Anterior cingulate cortex (tissue), 58 donors: ENCODE measurements at regions not wholly inside any gene's neighbourhood (a gene's known extent, or its start where the extent isn't known, plus 50 kb on each side); places are given as distances from the start of the nearest gene placed in this dataset.
"Not testable (repeated sequence)": the region's sequence is repeated elsewhere in the genome, so short reads cannot be mapped to it uniquely, and the experiment has no call there.

ENCODE experiments used
- DNase-seq, 58 donors: peaks; one replicate each; lab custom pipeline; 2025; lab: John Stamatoyannopoulos, UW

GRCh38 chr4:127491571-127491970, 141.2 kb upstream of the INTU start:
- no peak for DNase-seq

DNA sequence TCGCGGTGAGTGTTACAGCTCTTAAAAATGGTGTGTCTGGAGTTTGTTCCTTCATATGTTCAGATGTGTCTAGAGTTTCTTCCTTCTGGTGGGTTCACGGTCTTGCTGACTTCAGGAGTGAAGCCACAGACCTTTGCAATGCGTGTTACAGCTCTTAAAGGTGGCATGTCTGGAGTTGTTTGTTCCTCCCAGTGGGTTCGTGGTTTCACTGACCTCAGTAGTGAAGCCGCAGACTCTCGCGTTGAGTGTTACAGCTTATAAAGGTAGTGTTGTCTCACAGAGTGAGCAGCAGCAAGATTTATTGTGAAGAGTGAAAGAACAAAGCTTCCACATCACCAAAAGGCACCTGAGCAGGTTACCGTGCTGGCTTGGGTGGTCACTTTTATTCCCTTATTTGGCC, 135.9 kb upstream of the INTU start:
- DNase-seq = not testable (repeated sequence)

GRCh38 chr4:127498366-127498765, 134.4 kb upstream of the INTU start:
- no peak for DNase-seq

GRCh38 chr4:127500242-127500641, 132.5 kb upstream of the INTU start:
- DNase-seq = no peak

GRCh38 chr4:127501103-127501502, 131.7 kb upstream of the INTU start:
- no peak for DNase-seq

GRCh38 chr4:127503111-127503510, 129.6 kb upstream of the INTU start:
- DNase-seq = no peak

- peak in 1 of 58 donors; percentile 0 for DNase-seq
Measured at GRCh38 chr4:127505203-127505602, 127.6 kb upstream of the INTU start.

- DNase-seq = no peak
Measured at GRCh38 chr4:127506283-127506682, 126.5 kb upstream of the INTU start.

- no peak for DNase-seq
Measured at GRCh38 chr4:127509155-127509554, 123.6 kb upstream of the INTU start.

- DNase-seq = not testable (repeated sequence)
Measured at GRCh38 chr4:127512672-127513071, 120.1 kb upstream of the INTU start.

- DNase-seq = not testable (repeated sequence)
Measured at GRCh38 chr4:127515259-127515658, 117.5 kb upstream of the INTU start.

DNA sequence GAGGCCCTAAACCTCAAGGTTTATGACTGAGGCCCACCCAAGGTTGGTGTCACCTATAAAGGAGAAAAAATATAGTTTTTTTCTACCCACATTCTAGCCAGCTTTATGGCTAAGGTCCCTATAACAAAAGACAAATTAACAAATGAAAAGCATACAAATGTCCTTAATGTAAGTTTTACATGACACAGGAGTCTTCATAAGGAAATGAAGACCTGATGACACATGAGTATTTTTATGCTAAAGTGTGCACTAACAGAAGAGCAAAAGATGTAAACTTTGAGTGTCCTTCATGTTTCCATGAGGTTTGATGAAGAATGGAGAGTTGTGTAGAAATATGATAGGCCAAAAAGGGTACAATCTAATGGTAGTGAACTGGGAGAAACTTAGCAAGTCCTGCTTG, 114.7 kb upstream of the INTU start:
- no peak for DNase-seq

GRCh38 chr4:127521463-127521862, 111.3 kb upstream of the INTU start:
- no peak for DNase-seq

- no peak for DNase-seq
Measured at GRCh38 chr4:127523369-127523768, 109.4 kb upstream of the INTU start.

DNA sequence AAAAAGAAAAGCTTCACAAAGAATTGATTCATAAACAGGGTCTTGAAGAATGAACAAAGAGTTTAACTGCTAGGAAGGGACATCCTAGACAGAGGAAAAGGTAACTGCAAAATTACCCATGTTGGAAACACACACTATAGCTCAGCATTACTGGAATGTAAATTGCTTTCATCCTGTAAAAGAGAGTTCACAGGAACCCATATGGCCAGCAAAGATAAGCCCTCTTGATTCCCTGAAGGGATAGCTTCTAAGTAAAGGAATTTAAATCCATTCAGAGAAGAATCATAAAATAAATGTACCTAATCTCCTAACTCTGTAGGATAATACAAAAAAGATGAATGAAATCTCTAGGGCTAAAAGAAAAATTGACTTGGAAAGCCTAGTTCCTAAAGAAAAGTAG, 107.1 kb upstream of the INTU start:
- no peak for DNase-seq

DNA sequence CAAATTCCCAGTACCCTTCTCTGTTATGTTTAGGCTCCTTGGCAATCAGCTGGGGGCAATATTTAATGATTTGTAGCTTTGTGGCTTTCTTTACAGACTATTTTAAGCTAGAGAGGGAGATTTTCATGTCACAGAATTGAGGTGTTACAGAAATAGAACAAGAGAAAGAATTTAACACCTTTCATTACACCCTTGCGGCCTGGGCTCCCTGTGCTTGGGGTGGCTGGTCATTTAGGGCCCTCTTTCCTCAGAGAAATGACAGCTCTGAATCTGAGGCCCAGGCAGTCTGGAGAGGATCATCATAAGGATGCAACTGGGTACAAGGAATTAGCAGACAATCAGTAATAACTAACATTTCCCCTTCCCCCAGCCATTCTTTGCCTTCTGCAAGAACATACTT, 104.5 kb upstream of the INTU start:
- no peak for DNase-seq

GRCh38 chr4:127529879-127530278, 102.9 kb upstream of the INTU start:
- DNase-seq = not testable (repeated sequence)

DNA sequence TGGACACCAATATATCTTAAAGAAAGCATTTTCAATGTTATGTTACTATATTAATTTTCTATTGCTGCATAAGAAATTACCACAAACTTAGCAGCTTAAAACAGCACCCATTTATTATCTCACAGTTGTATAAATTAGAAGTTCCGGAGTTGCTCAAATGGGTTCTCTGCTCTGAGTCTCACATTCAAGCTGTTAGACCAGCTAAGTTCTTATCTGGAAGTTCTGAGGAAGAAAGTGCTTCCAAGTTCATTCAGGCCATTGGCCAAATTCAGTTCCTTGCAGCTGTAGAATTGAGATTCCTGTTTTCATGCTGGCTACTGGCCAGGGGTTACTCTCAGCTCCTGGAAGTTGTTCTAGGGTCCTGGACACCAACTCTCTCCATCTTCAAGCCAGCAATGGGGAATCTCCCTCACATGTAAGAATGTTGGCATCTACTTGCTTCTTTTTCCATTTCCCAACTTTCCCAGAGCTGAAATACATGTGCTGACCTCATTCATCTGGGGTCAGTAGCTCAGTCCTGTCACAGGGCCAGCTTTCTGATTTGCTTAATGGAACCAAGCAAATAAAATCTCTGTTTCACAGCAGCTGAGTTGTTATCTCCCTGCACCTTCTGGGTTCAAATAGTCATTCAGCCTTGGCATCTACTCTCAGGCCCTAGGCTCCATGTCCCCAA, 99.6 kb upstream of the INTU start:
- DNase-seq = no peak

- DNase-seq = no peak
Measured at GRCh38 chr4:127534041-127534825, 98.5 kb upstream of the INTU start.

- DNase-seq = no peak
Measured at GRCh38 chr4:127538016-127538415, 94.7 kb upstream of the INTU start.

GRCh38 chr4:127540497-127541025, 92.2 kb upstream of the INTU start:
- DNase-seq = no peak

DNA sequence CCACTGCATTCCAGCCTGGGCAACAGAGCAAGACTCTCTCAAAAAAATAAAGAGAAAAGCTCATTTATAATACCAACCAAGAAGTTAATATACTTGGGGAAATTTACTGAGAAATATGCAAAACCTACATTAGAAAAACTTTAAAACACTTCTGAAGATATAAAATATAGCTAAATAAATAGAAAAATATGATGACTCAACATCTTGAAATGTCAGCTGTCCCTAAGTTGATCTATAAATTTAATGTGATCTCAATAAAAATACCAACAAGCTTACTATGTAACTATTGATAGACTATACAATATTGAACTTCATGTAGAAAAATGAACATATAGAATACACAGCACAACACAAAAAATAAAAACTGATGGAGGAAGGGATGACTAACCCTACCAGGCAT, 87.5 kb upstream of the INTU start:
- DNase-seq = no peak
